K562 (cell line): ENCODE measurements at regions not wholly inside any gene's neighbourhood (a gene's known extent, or its start where the extent isn't known, plus 50 kb on each side); places are given as distances from the start of the nearest gene placed in this dataset.

Experiments used
- ATAC-seq: fragments of 200-7000 bp; cut with Tn5 transposase; 3 replicates; pipeline ENCODE4 v1.9.1; 2020; ENCODE audit warnings: moderate library complexity
- BruUV-seq: library from RNA; stranded (reverse); fragments of 400-500 nt; replicated peaks from 2 replicates; lab custom pipeline; 2021; lab: Mats Ljungman, UMichigan
- CTCF ChIA-PET: fragments of 300-600 bp; formaldehyde crosslinking; extraction: SDS; loops from one replicate; lab custom pipeline; 2021; ENCODE audit warnings: low intra/inter-chr PET ratio; lab: Yijun Ruan, JAX
- POLR2A ChIA-PET: fragments of 300-600, 350-650 bp; sonication (Branson Sonifier 250); formaldehyde crosslinking; extraction: SDS; loops from one replicate; lab custom pipeline; 2021; ENCODE audit warnings: antibody characterized with exemption, inconsistent platforms; lab: Yijun Ruan, JAX
- DNase-seq, 4 experiments: peaks; one replicate each; pipeline versions ENCODE4 v3.0.0 to v3.0.0-alpha.2; 2011 to 2018; ENCODE audit warnings: low spot score in 3 of 4, mixed read lengths in 3 of 4; ENCODE audit errors: extremely low read depth in 1 of 4
- FAIRE-seq: peaks from 2 replicates; lab custom pipeline; 2011; peaks lifted over from hg19 to GRCh38; lab: Jason Lieb, UNC
- H2AFZ ChIP-seq: 2 replicates; pipeline ENCODE4 v1.6.0; 2011; ENCODE audit warnings: low read depth, low read length, control low read depth, inconsistent platforms
- H3K27ac ChIP-seq: fragments of 200-600 bp; 3 replicates; pipeline ENCODE4 v1.8.0; 2011; ENCODE audit warnings: low read depth, mild to moderate bottlenecking, control low read depth, inconsistent platforms, low read length, moderate library complexity, mixed read lengths; ENCODE audit errors: extremely low read depth
- H3K27me3 ChIP-seq, 2 experiments: fragments of 300-600 bp in 1 of 2; 2 replicates in 1 of 2; 3 replicates in 1 of 2; pipeline versions ENCODE4 v1.6.0 to v1.8.0; 2011; ENCODE audit warnings: inconsistent platforms in 2 of 2, low read length in 2 of 2, mild to moderate bottlenecking in 1 of 2, mixed read lengths in 1 of 2, moderate library complexity in 1 of 2; ENCODE audit not compliant: control insufficient read depth in 2 of 2, insufficient read depth in 2 of 2
- H3K36me3 ChIP-seq: fragments of 300-600 bp; 3 replicates; pipeline ENCODE4 v1.8.0; 2011; ENCODE audit warnings: mild to moderate bottlenecking, low read length, inconsistent platforms; ENCODE audit not compliant: control insufficient read depth, insufficient read depth
- H3K4me1 ChIP-seq, 2 experiments: fragments of 200-600 bp in 1 of 2; replicated peaks in 1 of 2; 2 replicates in 1 of 2; 3 replicates in 1 of 2; pipeline versions ENCODE4 v1.5.1 to v1.8.0; 2011; ENCODE audit warnings: inconsistent platforms in 2 of 2, low read length in 2 of 2, mild to moderate bottlenecking in 1 of 2, mixed read lengths in 1 of 2, moderate library complexity in 1 of 2; ENCODE audit not compliant: control insufficient read depth in 2 of 2, insufficient read depth in 2 of 2
- H3K4me2 ChIP-seq: 2 replicates; pipeline ENCODE4 v1.6.1; 2011; ENCODE audit warnings: low read length, control low read depth, inconsistent platforms, mixed read lengths; ENCODE audit not compliant: insufficient read depth
- H3K4me3 ChIP-seq: fragments of 200-600 bp; sonication (generic), shearing (Covaris generic); 2 replicates; pipeline ENCODE4 v1.5.1; 2016; ENCODE audit warnings: control low read depth, inconsistent platforms
- H3K79me2 ChIP-seq: fragments of 200-600 bp; 3 replicates; pipeline ENCODE4 v1.8.0; 2011; ENCODE audit warnings: low read length, inconsistent platforms; ENCODE audit not compliant: control insufficient read depth, insufficient read depth
- H3K9ac ChIP-seq, 2 experiments: 2 replicates each; pipeline versions ENCODE4 v1.6.0 to v1.6.1; 2011; ENCODE audit warnings: low read depth in 2 of 2, low read length in 2 of 2, control low read depth in 1 of 2, inconsistent platforms in 1 of 2, mild to moderate bottlenecking in 1 of 2, mixed read lengths in 1 of 2; ENCODE audit not compliant: insufficient read depth in 1 of 2
- H3K9me1 ChIP-seq: one replicate; pipeline ENCODE4 v1.6.0; 2011; ENCODE audit warnings: inconsistent platforms, mild to moderate bottlenecking, low read length, moderate library complexity; ENCODE audit not compliant: control insufficient read depth, insufficient read depth
- H3K9me3 ChIP-seq: replicated peaks from 2 replicates; pipeline ENCODE4 v1.5.1; 2011; ENCODE audit warnings: low read depth, low read length, inconsistent platforms; ENCODE audit not compliant: control insufficient read depth, insufficient read depth
- H4K20me1 ChIP-seq: replicated peaks from 2 replicates; pipeline ENCODE4 v1.6.1; 2011; ENCODE audit warnings: low read length, inconsistent platforms, mixed read lengths; ENCODE audit not compliant: control insufficient read depth, insufficient read depth
- E2F1 ChIP-seq: sonication (generic); formaldehyde crosslinking; IDR thresholded peaks from 2 replicates; pipeline ENCODE4 v1.8.1; 2023; ENCODE audit warnings: mild to moderate bottlenecking, missing genetic modification reagents, moderate library complexity
- GABPA ChIP-seq: fragments of 200-800 bp; sonication (Bioruptor generic); conservative IDR thresholded peaks from 2 replicates; pipeline ENCODE4 v1.6.1; 2016; ENCODE audit warnings: low read depth, missing genetic modification characterization, missing compliant biosample characterization
- RBM34 ChIP-seq: fragments of 200-400 bp; formaldehyde crosslinking; IDR thresholded peaks from 2 replicates; pipeline ENCODE4 v1.6.1; 2018; ENCODE audit warnings: low read length, borderline replicate concordance; ENCODE audit not compliant: insufficient read depth
- ZFP30 ChIP-seq: fragments of 250-450 bp; sonication (Bioruptor Pico); IDR thresholded peaks from 2 replicates; pipeline ENCODE4 v1.8.0; 2022; ENCODE audit warnings: moderate library complexity, mild to moderate bottlenecking, inconsistent platforms, borderline replicate concordance
- ZNF592 ChIP-seq: fragments of 450-650 bp; IDR thresholded peaks from 2 replicates; pipeline ENCODE4 v1.6.1; 2017; ENCODE audit warnings: antibody characterized with exemption, mild to moderate bottlenecking
- in situ Hi-C: fragments of 300-500 bp; cut with MboI; formaldehyde crosslinking; loops from 4 replicates; pipeline ENCODE4 v1.15.0; 2018; ENCODE audit warnings: inconsistent platforms, mixed read lengths
- intact Hi-C: fragments of 100-400 bp; cut with micrococcal nuclease; formaldehyde crosslinking; loops from 2 replicates; pipeline ENCODE4 v1.14.2; 2022

- FAIRE-seq (no peak), ATAC-seq (no peak), DNase-seq (no peak)
- no peak overlapping the region for H3K4me2 ChIP-seq
- H3K9me3 ChIP-seq = no peaks in the 10 kb centered on the region
- no peaks in the 10 kb centered on the region for H4K20me1 ChIP-seq
- intact Hi-C loops (no loop called here), in situ Hi-C loops (no loop called here)
- ChIA-PET POLR2A (interaction anchor here (0.9 kb wide), 1 partner anchor 311 kb away, joined by 3 read pairs; no protein-coding TSS in a partner anchor), CTCF (no interaction called here)
- H3K79me2 ChIP-seq = no peaks in the 10 kb centered on the region
- H3K27me3 ChIP-seq = no peaks in the 10 kb centered on the region
- H3K9me1 ChIP-seq = no peaks in the 10 kb centered on the region
- H3K27ac ChIP-seq = no peak overlapping the region
- H2AFZ ChIP-seq = no peak overlapping the region
- H3K9ac ChIP-seq = no peak overlapping the region
- no peaks in the 10 kb centered on the region for H3K4me1 ChIP-seq
- TF ChIP-seq ZFP30 (CRISPR knock-in tag) (no peak), ZNF592 (no peak), E2F1 (no peak), GABPA (tag) (no peak), RBM34 (no peak)
- H3K4me3 ChIP-seq = no peak overlapping the region
- no peaks in the 10 kb centered on the region for H3K36me3 ChIP-seq
- BruUV-seq = no TSS peak
Measured at GRCh38 chr3:132084982-132085381, 50.2 kb upstream of the CPNE4 start.
